Panc1 (cell line): ENCODE measurements at regions not wholly inside any gene's neighbourhood (a gene's known extent, or its start where the extent isn't known, plus 50 kb on each side); places are given as distances from the start of the nearest gene placed in this dataset.

Source experiments
- ATAC-seq: fragments of 200-7000 bp; cut with Tn5 transposase; 2 replicates; pipeline ENCODE4 v1.9.1; 2020; ENCODE audit warnings: mild to moderate bottlenecking, moderate library complexity
- BruUV-seq: library from RNA; stranded (reverse); fragments of 400-500 nt; replicated peaks from 2 replicates; lab custom pipeline; 2021; lab: Mats Ljungman, UMichigan
- CTCF ChIA-PET: fragments of 300-600 bp; sonication (Branson Sonifier 250); formaldehyde crosslinking; loops from one replicate; lab custom pipeline; 2022; ENCODE audit warnings: antibody characterized with exemption; lab: Charles Lee
- POLR2A ChIA-PET: fragments of 300-600 bp; sonication (Branson Sonifier 250); formaldehyde crosslinking; loops from one replicate; lab custom pipeline; 2022; ENCODE audit warnings: antibody characterized with exemption; lab: Charles Lee
- DNase-seq: peaks from one replicate; pipeline ENCODE4 v3.0.0-alpha.2; 2010; ENCODE audit warnings: low read depth, low spot score
- H3K27ac ChIP-seq: 2 replicates; pipeline ENCODE4 v1.5.1; 2011; ENCODE audit warnings: mild to moderate bottlenecking, low read length, inconsistent platforms
- H3K27me3 ChIP-seq: fragments of 200-500 bp; sonication (Bioruptor generic); 2 replicates; pipeline ENCODE4 v1.6.0; 2014; ENCODE audit warnings: low read length, inconsistent platforms; ENCODE audit not compliant: control insufficient read depth, insufficient read depth
- H3K36me3 ChIP-seq: fragments of 200-500 bp; sonication (Bioruptor generic); 2 replicates; pipeline ENCODE4 v1.5.1; 2014; ENCODE audit warnings: inconsistent platforms, mild to moderate bottlenecking, low read length, moderate library complexity; ENCODE audit not compliant: control insufficient read depth, insufficient read depth
- H3K4me1 ChIP-seq: 2 replicates; pipeline ENCODE4 v1.5.1; 2011; ENCODE audit warnings: inconsistent platforms, mild to moderate bottlenecking, low read length, moderate library complexity; ENCODE audit not compliant: control insufficient read depth, insufficient read depth
- H3K4me3 ChIP-seq, 2 experiments: 2 replicates each; pipeline ENCODE4 v1.5.1; 2011 to 2012; ENCODE audit warnings: low read depth in 2 of 2, low read length in 2 of 2, mild to moderate bottlenecking in 2 of 2, inconsistent platforms in 1 of 2, moderate library complexity in 1 of 2
- H3K9me3 ChIP-seq: fragments of 200-500 bp; sonication (Bioruptor generic); 2 replicates; pipeline ENCODE4 v1.5.1; 2014; ENCODE audit warnings: low read depth, mild to moderate bottlenecking, inconsistent platforms, low read length, moderate library complexity; ENCODE audit not compliant: control insufficient read depth, insufficient read depth
- POLR2AphosphoS5 ChIP-seq: IDR thresholded peaks from 2 replicates; pipeline ENCODE4 v1.6.1; 2012; ENCODE audit warnings: mild to moderate bottlenecking, low read depth, low read length, moderate library complexity
- SIN3A ChIP-seq: IDR thresholded peaks from 2 replicates; pipeline ENCODE4 v1.6.1; 2012; ENCODE audit warnings: low read depth, mild to moderate bottlenecking, low read length, moderate library complexity, borderline replicate concordance; ENCODE audit not compliant: insufficient read depth
- TCF7L2 ChIP-seq: IDR thresholded peaks from 2 replicates; pipeline ENCODE4 v1.6.1; 2011; ENCODE audit warnings: mild to moderate bottlenecking, low read depth, low read length, inconsistent platforms
- in situ Hi-C: cut with HindIII; loops from 2 replicates; pipeline ENCODE4 v1.10.0; 2016; ENCODE audit warnings: low sequenced_read_pairs, low pct_unique_long_range_greater_than_20kb
- intact Hi-C: fragments of 100-400 bp; cut with micrococcal nuclease; formaldehyde crosslinking; loops from one replicate; pipeline ENCODE4 v1.10.0; 2022; ENCODE audit not compliant: unreplicated experiment
- TF ChIP-seq, protein P1 (sequence below), 2 experiments: IDR thresholded peaks; 2 replicates each; pipeline ENCODE4 v1.6.1; 2011 to 2012; ENCODE audit warnings: low read depth in 2 of 2, control low read depth in 1 of 2, low read length in 1 of 2, mild to moderate bottlenecking in 1 of 2, moderate library complexity in 1 of 2; ENCODE audit not compliant: insufficient read depth in 1 of 2
- TF ChIP-seq, protein P2 (sequence below): fragments of 450-650 bp; IDR thresholded peaks from 2 replicates; pipeline ENCODE4 v1.5.1; 2017; ENCODE audit warnings: mild to moderate bottlenecking

DNA sequence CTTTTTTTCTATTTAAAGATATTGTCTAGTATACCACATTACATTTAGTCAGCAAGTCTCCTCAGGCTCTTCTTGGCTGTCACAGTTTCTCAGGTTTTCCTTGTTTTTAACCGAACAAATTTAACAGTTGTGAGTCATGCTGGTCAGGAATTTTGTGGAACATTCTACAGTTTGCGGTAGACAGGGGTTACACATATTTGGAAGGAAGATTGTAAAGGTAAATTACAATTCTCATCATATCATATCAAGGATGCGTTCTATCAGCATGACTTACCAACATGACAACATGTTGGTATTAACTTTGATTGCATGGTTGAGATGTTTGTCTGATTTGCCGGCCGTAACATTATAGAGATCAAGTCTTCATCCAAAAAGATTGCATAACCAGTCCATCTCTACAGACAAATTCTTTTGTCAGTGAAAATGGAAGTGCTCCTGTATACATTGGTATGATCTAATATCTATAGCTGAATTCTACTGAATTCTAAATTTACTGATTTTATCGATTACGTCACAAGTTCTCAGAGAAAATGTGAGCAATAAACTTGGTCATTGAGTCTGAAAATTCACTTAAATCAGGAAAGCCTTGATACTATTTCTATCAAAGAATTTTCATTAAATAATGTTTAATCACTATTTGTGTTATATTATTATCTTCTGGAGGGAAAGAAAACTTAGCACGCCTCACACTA is 664.4 kb upstream of the SLC8A1 start:
- in situ Hi-C loops: no loop called here

GRCh38 chr2:41119489-41119888 is 667.6 kb upstream of the SLC8A1 start:
- in situ Hi-C loops: no loop called here
- no TSS peak for BruUV-seq
- H3K4me3 ChIP-seq: no peak overlapping the region
- DNase-seq (no peak), ATAC-seq (no peak)
- no peaks in the 10 kb centered on the region for H3K36me3 ChIP-seq
- no peaks in the 10 kb centered on the region for H3K4me1 ChIP-seq
- ChIA-PET POLR2A (no interaction called here), CTCF (no interaction called here)
- TF ChIP-seq SIN3A (no peak), POLR2AphosphoS5 (no peak), TCF7L2 (no peak)
- TF ChIP-seq, protein P1, sequence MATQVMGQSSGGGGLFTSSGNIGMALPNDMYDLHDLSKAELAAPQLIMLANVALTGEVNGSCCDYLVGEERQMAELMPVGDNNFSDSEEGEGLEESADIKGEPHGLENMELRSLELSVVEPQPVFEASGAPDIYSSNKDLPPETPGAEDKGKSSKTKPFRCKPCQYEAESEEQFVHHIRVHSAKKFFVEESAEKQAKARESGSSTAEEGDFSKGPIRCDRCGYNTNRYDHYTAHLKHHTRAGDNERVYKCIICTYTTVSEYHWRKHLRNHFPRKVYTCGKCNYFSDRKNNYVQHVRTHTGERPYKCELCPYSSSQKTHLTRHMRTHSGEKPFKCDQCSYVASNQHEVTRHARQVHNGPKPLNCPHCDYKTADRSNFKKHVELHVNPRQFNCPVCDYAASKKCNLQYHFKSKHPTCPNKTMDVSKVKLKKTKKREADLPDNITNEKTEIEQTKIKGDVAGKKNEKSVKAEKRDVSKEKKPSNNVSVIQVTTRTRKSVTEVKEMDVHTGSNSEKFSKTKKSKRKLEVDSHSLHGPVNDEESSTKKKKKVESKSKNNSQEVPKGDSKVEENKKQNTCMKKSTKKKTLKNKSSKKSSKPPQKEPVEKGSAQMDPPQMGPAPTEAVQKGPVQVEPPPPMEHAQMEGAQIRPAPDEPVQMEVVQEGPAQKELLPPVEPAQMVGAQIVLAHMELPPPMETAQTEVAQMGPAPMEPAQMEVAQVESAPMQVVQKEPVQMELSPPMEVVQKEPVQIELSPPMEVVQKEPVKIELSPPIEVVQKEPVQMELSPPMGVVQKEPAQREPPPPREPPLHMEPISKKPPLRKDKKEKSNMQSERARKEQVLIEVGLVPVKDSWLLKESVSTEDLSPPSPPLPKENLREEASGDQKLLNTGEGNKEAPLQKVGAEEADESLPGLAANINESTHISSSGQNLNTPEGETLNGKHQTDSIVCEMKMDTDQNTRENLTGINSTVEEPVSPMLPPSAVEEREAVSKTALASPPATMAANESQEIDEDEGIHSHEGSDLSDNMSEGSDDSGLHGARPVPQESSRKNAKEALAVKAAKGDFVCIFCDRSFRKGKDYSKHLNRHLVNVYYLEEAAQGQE (IDR thresholded peaks at IDR 0.05; ENCODE audit: insufficient read depth in 1 of 2, low read depth in 2 of 2, low read length in 1 of 2): no peak
- TF ChIP-seq, protein P2, sequence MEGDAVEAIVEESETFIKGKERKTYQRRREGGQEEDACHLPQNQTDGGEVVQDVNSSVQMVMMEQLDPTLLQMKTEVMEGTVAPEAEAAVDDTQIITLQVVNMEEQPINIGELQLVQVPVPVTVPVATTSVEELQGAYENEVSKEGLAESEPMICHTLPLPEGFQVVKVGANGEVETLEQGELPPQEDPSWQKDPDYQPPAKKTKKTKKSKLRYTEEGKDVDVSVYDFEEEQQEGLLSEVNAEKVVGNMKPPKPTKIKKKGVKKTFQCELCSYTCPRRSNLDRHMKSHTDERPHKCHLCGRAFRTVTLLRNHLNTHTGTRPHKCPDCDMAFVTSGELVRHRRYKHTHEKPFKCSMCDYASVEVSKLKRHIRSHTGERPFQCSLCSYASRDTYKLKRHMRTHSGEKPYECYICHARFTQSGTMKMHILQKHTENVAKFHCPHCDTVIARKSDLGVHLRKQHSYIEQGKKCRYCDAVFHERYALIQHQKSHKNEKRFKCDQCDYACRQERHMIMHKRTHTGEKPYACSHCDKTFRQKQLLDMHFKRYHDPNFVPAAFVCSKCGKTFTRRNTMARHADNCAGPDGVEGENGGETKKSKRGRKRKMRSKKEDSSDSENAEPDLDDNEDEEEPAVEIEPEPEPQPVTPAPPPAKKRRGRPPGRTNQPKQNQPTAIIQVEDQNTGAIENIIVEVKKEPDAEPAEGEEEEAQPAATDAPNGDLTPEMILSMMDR: no peak
- no peaks in the 10 kb centered on the region for H3K27me3 ChIP-seq
- intact Hi-C loops: no loop called here
- no peaks in the 10 kb centered on the region for H3K9me3 ChIP-seq
- no peak overlapping the region for H3K27ac ChIP-seq

More for the DNA sequence above, 664.4 kb upstream of the SLC8A1 start:
- no peak for DNase-seq
- H3K4me3 ChIP-seq: no peak overlapping the region
- no peak for TF ChIP-seq TCF7L2
- TF ChIP-seq, protein P1 (IDR thresholded peaks at IDR 0.05; ENCODE audit: insufficient read depth in 1 of 2, low read depth in 2 of 2, low read length in 1 of 2): no peak
- TF ChIP-seq, protein P2: no peak
- TF ChIP-seq POLR2AphosphoS5: no peak
- TF ChIP-seq SIN3A: no peak
- no peaks in the 10 kb centered on the region for H3K36me3 ChIP-seq
- no peaks in the 10 kb centered on the region for H3K4me1 ChIP-seq
- ATAC-seq: no peak
- H3K27ac ChIP-seq: no peak overlapping the region
- ChIA-PET CTCF (no interaction called here), POLR2A (no interaction called here)
- intact Hi-C loops: no loop called here
- no peaks in the 10 kb centered on the region for H3K9me3 ChIP-seq
- H3K27me3 ChIP-seq: no peaks in the 10 kb centered on the region
- no TSS peak for BruUV-seq
